DND-41 (cell line): ENCODE measurements at regions not wholly inside any gene's neighbourhood (a gene's known extent, or its start where the extent isn't known, plus 50 kb on each side); places are given as distances from the start of the nearest gene placed in this dataset.

Experiments used
- ATAC-seq: fragments of 200-7000 bp; cut with Tn5 transposase; 3 replicates; pipeline ENCODE4 v1.9.1; 2021; ENCODE audit warnings: low read depth; ENCODE audit not compliant: insufficient read depth
- DNase-seq: peaks from one replicate; pipeline ENCODE4 v3.0.0-alpha.2; 2020
- H2AFZ ChIP-seq: 2 replicates; pipeline ENCODE4 v1.6.0; 2012; ENCODE audit warnings: low read depth, low read length
- H3K27ac ChIP-seq: 2 replicates; pipeline ENCODE4 v1.5.1; 2012; ENCODE audit warnings: low read length, inconsistent platforms
- H3K27me3 ChIP-seq: fragments of 200-600 bp; sonication (generic); 2 replicates; pipeline ENCODE4 v1.6.0; 2012; ENCODE audit warnings: low read length, mild to moderate bottlenecking, inconsistent platforms; ENCODE audit not compliant: insufficient read depth, poor library complexity
- H3K36me3 ChIP-seq: 2 replicates; pipeline ENCODE4 v1.5.1; 2012; ENCODE audit warnings: low read length, inconsistent platforms; ENCODE audit not compliant: insufficient read depth
- H3K4me1 ChIP-seq: 2 replicates; pipeline ENCODE4 v1.5.1; 2012; ENCODE audit warnings: mild to moderate bottlenecking, low read length; ENCODE audit not compliant: insufficient read depth
- H3K4me2 ChIP-seq: 2 replicates; pipeline ENCODE4 v1.6.0; 2012; ENCODE audit warnings: mild to moderate bottlenecking, moderate library complexity, low read length, inconsistent platforms; ENCODE audit not compliant: insufficient read depth
- H3K4me3 ChIP-seq, 2 experiments: fragments of 200-600 bp in 1 of 2; shearing (Covaris generic) in 1 of 2; 2 replicates each; pipeline ENCODE4 v1.5.1; 2012 to 2016; ENCODE audit warnings: inconsistent platforms in 2 of 2, low read length in 2 of 2, mild to moderate bottlenecking in 2 of 2, low read depth in 1 of 2, moderate library complexity in 1 of 2
- H3K79me2 ChIP-seq: 2 replicates; pipeline ENCODE4 v1.6.0; 2012; ENCODE audit warnings: low read length, inconsistent platforms; ENCODE audit not compliant: insufficient read depth
- H3K9ac ChIP-seq: 2 replicates; pipeline ENCODE4 v1.6.0; 2012; ENCODE audit warnings: low read depth, mild to moderate bottlenecking, inconsistent platforms, low read length, moderate library complexity
- H3K9me3 ChIP-seq: 2 replicates; pipeline ENCODE4 v1.5.1; 2012; ENCODE audit warnings: low read length, moderate library complexity, mild to moderate bottlenecking, inconsistent platforms; ENCODE audit not compliant: insufficient read depth, severe bottlenecking
- H4K20me1 ChIP-seq: 2 replicates; pipeline ENCODE4 v1.6.0; 2012; ENCODE audit warnings: low read length; ENCODE audit not compliant: insufficient read depth
- CTCF ChIP-seq: IDR thresholded peaks from 2 replicates; pipeline ENCODE4 v1.5.1; 2012; ENCODE audit warnings: borderline replicate concordance, low read length, moderate library complexity, mild to moderate bottlenecking; ENCODE audit not compliant: poor library complexity, severe bottlenecking; ENCODE audit errors: extremely low read depth
- EZH2 ChIP-seq: IDR thresholded peaks from 3 replicates; pipeline ENCODE4 v1.6.1; 2012; ENCODE audit warnings: borderline replicate concordance, low read depth, mild to moderate bottlenecking, moderate library complexity, low read length, inconsistent platforms; ENCODE audit not compliant: severe bottlenecking

GRCh38 chr1:172815740-172816139 lies 156.8 kb downstream of the FASLG start:
- no peak for ATAC-seq
- H2AFZ ChIP-seq, result no peak overlapping the region
- no peak overlapping the region for H3K9ac ChIP-seq
- no peaks in the 10 kb centered on the region for H3K36me3 ChIP-seq
- H3K9me3 ChIP-seq, result peaks cover 9% of the 10 kb centered on the region
- no peak overlapping the region for H3K4me2 ChIP-seq
- H3K27me3 ChIP-seq, result no peaks in the 10 kb centered on the region
- H3K4me1 ChIP-seq, result peaks cover 19% of the 10 kb centered on the region
- DNase-seq, result no peak
- no peaks in the 10 kb centered on the region for H4K20me1 ChIP-seq
- H3K27ac ChIP-seq, result no peak overlapping the region
- no peak for TF ChIP-seq CTCF
- no peak for TF ChIP-seq EZH2
- H3K4me3 ChIP-seq, result no peak overlapping the region
- no peaks in the 10 kb centered on the region for H3K79me2 ChIP-seq

GRCh38 chr1:172818841-172819527 lies 160.1 kb downstream of the FASLG start:
- H3K9ac ChIP-seq, result peak overlapping the region; percentile 18
- ATAC-seq (peak; percentile 77), DNase-seq (peak; percentile 43)
- H3K4me1 ChIP-seq, result peaks cover 25% of the 10 kb centered on the region
- H3K4me3 ChIP-seq, result peak overlapping the region in 1 of 2 experiments; percentile 1; a peak in 1 of 4 replicates
- H2AFZ ChIP-seq, result peak overlapping the region; percentile 63
- peak overlapping the region; percentile 49 for H3K4me2 ChIP-seq
- no peaks in the 10 kb centered on the region for H4K20me1 ChIP-seq
- peak overlapping the region; percentile 73 for H3K27ac ChIP-seq
- no peaks in the 10 kb centered on the region for H3K79me2 ChIP-seq
- no peaks in the 10 kb centered on the region for H3K36me3 ChIP-seq
- peaks cover 9% of the 10 kb centered on the region for H3K9me3 ChIP-seq
- TF ChIP-seq CTCF (no peak), EZH2 (no peak)
- H3K27me3 ChIP-seq, result no peaks in the 10 kb centered on the region

GRCh38 chr1:172820475-172821158 lies 161.7 kb downstream of the FASLG start:
- H3K27me3 ChIP-seq, result no peaks in the 10 kb centered on the region
- H3K4me1 ChIP-seq, result peaks cover 26% of the 10 kb centered on the region
- no peaks in the 10 kb centered on the region for H3K9me3 ChIP-seq
- no peaks in the 10 kb centered on the region for H4K20me1 ChIP-seq
- no peak overlapping the region for H3K4me2 ChIP-seq
- H3K4me3 ChIP-seq, result no peak overlapping the region
- H3K9ac ChIP-seq, result no peak overlapping the region
- no peak for DNase-seq
- H3K27ac ChIP-seq, result no peak overlapping the region
- H3K79me2 ChIP-seq, result no peaks in the 10 kb centered on the region
- H3K36me3 ChIP-seq, result no peaks in the 10 kb centered on the region
- H2AFZ ChIP-seq, result no peak overlapping the region
- no peak for TF ChIP-seq EZH2
- no peak for ATAC-seq

GRCh38 chr1:172821609-172822274 lies 162.8 kb downstream of the FASLG start:
- no peaks in the 10 kb centered on the region for H3K9me3 ChIP-seq
- ATAC-seq (no peak), DNase-seq (no peak)
- TF ChIP-seq CTCF, result no peak
- no peak for TF ChIP-seq EZH2
- H3K36me3 ChIP-seq, result no peaks in the 10 kb centered on the region
- no peak overlapping the region for H2AFZ ChIP-seq
- 0 out of 2 replicates have a peak overlapping the region, but pooled peaks have one; percentile 13 for H3K27ac ChIP-seq
- H3K79me2 ChIP-seq, result no peaks in the 10 kb centered on the region
- H3K4me2 ChIP-seq, result no peak overlapping the region
- no peaks in the 10 kb centered on the region for H4K20me1 ChIP-seq
- H3K27me3 ChIP-seq, result no peaks in the 10 kb centered on the region
- H3K4me3 ChIP-seq, result no peak overlapping the region
- H3K9ac ChIP-seq, result no peak overlapping the region
- H3K4me1 ChIP-seq, result peaks cover 37% of the 10 kb centered on the region
